ENCODE measurements at regions not wholly inside any gene's neighbourhood (a gene's known extent, or its start where the extent isn't known, plus 50 kb on each side); places are given as distances from the start of the nearest gene placed in this dataset.

GRCh38 chr20:60339738-60340137, 381.5 kb downstream of the CDH26 start:
- TF ChIP-seq CTCF (tag by site-specific recombination; IDR thresholded peaks at IDR 0.05) (no peak), ZNF121 (tag by site-specific recombination; IDR thresholded peaks at IDR 0.05) (no peak), YY1 (tag by site-specific recombination; IDR thresholded peaks at IDR 0.05) (no peak), ZNF449 (tag by site-specific recombination; IDR thresholded peaks at IDR 0.05) (no peak), IKZF3 (tag by site-specific recombination; IDR thresholded peaks at IDR 0.05) (no peak), ZNF623 (tag by site-specific recombination; IDR thresholded peaks at IDR 0.05) (no peak)

All from HEK293 (cell line).